ENCODE measurements at regions not wholly inside any gene's neighbourhood (a gene's known extent, or its start where the extent isn't known, plus 50 kb on each side); places are given as distances from the start of the nearest gene placed in this dataset.
"Not testable (repeated sequence)": the region's sequence is repeated elsewhere in the genome, so short reads cannot be mapped to it uniquely, and the experiment has no call there.

- in situ Hi-C loops (cut with MboI; ENCODE audit: low pct_unique_long_range_greater_than_20kb, low sequenced_read_pairs, unreplicated experiment), result no loop called here
- no peak for DNase-seq (ENCODE audit: low spot score)
- no peak for TF ChIP-seq CTCF (IDR thresholded peaks at IDR 0.05; ENCODE audit: extremely low read depth, insufficient read depth, missing control alignments)
These were observed 159.2 kb upstream of the SH3BP4 start for GRCh38 chr2:234792621-234793022.

GRCh38 chr2:234792096-234792495 lies 159.7 kb upstream of the SH3BP4 start:
- DNase-seq (ENCODE audit: low spot score); in situ Hi-C loops (cut with MboI; ENCODE audit: low pct_unique_long_range_greater_than_20kb, low sequenced_read_pairs, unreplicated experiment): not testable (repeated sequence)

- in situ Hi-C loops (cut with MboI; ENCODE audit: low pct_unique_long_range_greater_than_20kb, low sequenced_read_pairs, unreplicated experiment), result no loop called here
- DNase-seq (ENCODE audit: low spot score), result no peak
- TF ChIP-seq CTCF (IDR thresholded peaks at IDR 0.05; ENCODE audit: extremely low read depth, insufficient read depth, missing control alignments), result no peak
These were observed 161.4 kb upstream of the SH3BP4 start for GRCh38 chr2:234790380-234790779.

- DNase-seq (ENCODE audit: low spot score), result no peak
- in situ Hi-C loops (cut with MboI; ENCODE audit: low pct_unique_long_range_greater_than_20kb, low sequenced_read_pairs, unreplicated experiment), result no loop called here
These were observed 162.1 kb upstream of the SH3BP4 start for GRCh38 chr2:234789556-234790325.

GRCh38 chr2:234788841-234789240 lies 163.0 kb upstream of the SH3BP4 start:
- no peak for TF ChIP-seq CTCF (IDR thresholded peaks at IDR 0.05; ENCODE audit: extremely low read depth, insufficient read depth, missing control alignments)
- in situ Hi-C loops (cut with MboI; ENCODE audit: low pct_unique_long_range_greater_than_20kb, low sequenced_read_pairs, unreplicated experiment), result no loop called here
- no peak for DNase-seq (ENCODE audit: low spot score)

More at GRCh38 chr2:234789556-234790325, 162.1 kb upstream of the SH3BP4 start:
- TF ChIP-seq CTCF (IDR thresholded peaks at IDR 0.05; ENCODE audit: extremely low read depth, insufficient read depth, missing control alignments), result no peak

- in situ Hi-C loops (cut with MboI; ENCODE audit: low pct_unique_long_range_greater_than_20kb, low sequenced_read_pairs, unreplicated experiment), result no loop called here
- no peak for TF ChIP-seq CTCF (IDR thresholded peaks at IDR 0.05; ENCODE audit: extremely low read depth, insufficient read depth, missing control alignments)
These were observed 163.4 kb upstream of the SH3BP4 start for GRCh38 chr2:234788381-234788780.

GRCh38 chr2:234787114-234787513 lies 164.7 kb upstream of the SH3BP4 start:
- no peak for TF ChIP-seq CTCF (IDR thresholded peaks at IDR 0.05; ENCODE audit: extremely low read depth, insufficient read depth, missing control alignments)
- in situ Hi-C loops (cut with MboI; ENCODE audit: low pct_unique_long_range_greater_than_20kb, low sequenced_read_pairs, unreplicated experiment), result no loop called here
- DNase-seq (ENCODE audit: low spot score), result no peak

More at GRCh38 chr2:234788381-234788780, 163.4 kb upstream of the SH3BP4 start:
- DNase-seq (ENCODE audit: low spot score), result no peak

Data from GM13977 (cell line).